ENCODE measurements at regions not wholly inside any gene's neighbourhood (a gene's known extent, or its start where the extent isn't known, plus 50 kb on each side); places are given as distances from the start of the nearest gene placed in this dataset.

- H3K27ac Mint-ChIP-seq, result no peak overlapping the region
- peaks cover 7% of the 10 kb centered on the region for H3K9me3 Mint-ChIP-seq
- no peaks in the 10 kb centered on the region for H3K36me3 Mint-ChIP-seq
- no peak for ATAC-seq
- no peak overlapping the region for H3K4me3 Mint-ChIP-seq
- H3K4me1 Mint-ChIP-seq, result no peaks in the 10 kb centered on the region
- no peaks in the 10 kb centered on the region for H3K27me3 Mint-ChIP-seq
Measured at GRCh38 chr4:43875655-43876054, 573.0 kb downstream of the KCTD8 start.

DNA sequence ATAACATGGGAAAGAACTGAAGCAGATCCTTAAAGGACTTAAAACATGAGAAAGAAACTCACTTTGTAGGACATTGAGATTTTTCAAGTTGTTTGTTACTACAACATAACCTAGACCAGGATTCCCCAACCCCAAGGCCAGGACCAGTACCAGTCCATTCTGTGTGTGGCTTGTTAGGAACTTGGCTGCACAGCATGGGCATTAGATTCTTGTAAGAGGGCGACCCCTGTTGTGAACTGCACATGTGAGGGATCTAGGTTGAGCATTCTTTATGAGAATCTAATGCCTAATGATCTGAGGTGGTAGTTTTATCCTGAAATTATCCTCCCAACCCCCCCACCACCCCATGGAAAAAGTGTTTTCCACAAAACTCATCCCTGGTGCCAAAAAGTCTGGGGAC is 566.1 kb downstream of the KCTD8 start:
- Mint-ChIP-seq H3K27ac (no peak overlapping the region), H3K4me1 (no peaks in the 10 kb centered on the region), H3K4me3 (no peak overlapping the region), H3K27me3 (no peaks in the 10 kb centered on the region), H3K36me3 (no peaks in the 10 kb centered on the region), H3K9me3 (peaks cover 3% of the 10 kb centered on the region)
- ATAC-seq, result no peak

DNA sequence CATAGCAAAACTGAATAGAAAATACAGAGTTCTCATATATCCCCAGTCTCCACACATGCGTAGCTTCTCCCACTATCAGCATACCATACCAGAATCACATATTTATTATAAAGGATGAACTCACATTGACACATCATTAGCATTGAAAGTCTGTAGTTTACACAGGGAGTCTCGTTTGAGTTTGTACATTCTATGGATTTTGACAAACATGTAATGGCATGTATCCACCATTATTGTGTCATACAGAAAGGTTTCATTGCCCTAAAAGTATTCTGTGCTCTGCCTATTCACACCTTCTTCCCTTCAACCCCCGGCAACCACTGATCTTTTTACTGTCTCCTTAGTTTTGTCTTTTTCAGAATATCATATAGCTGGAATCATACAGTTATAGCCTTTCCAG is 562.4 kb downstream of the KCTD8 start:
- ATAC-seq, result no peak
- Mint-ChIP-seq H3K36me3 (no peaks in the 10 kb centered on the region), H3K4me3 (no peak overlapping the region), H3K27me3 (no peaks in the 10 kb centered on the region), H3K27ac (no peak overlapping the region), H3K4me1 (no peaks in the 10 kb centered on the region), H3K9me3 (no peaks in the 10 kb centered on the region)

DNA sequence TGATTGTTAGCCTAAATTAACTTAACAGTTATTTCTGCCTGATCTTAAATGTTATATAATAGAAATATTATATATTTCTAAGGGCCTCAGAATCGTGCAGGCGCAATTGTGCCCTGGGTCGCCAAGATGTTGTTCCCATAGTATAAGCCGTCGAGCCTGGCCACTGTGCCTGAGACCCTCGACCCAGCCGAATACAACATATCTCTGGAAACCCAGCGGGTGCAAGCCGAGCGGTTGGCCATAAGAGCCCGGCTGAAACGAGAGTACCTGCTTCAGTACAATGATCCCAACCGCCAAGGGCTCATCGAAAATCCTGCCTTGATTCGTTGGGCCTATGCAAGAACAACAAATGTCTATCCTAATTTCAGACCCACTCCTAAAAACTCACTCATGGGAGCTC is 549.8 kb downstream of the KCTD8 start:
- H3K4me3 Mint-ChIP-seq, result no peak overlapping the region
- ATAC-seq, result no peak
- no peaks in the 10 kb centered on the region for H3K27me3 Mint-ChIP-seq
- no peak overlapping the region for H3K27ac Mint-ChIP-seq
- no peaks in the 10 kb centered on the region for H3K36me3 Mint-ChIP-seq
- H3K4me1 Mint-ChIP-seq, result no peaks in the 10 kb centered on the region
- peaks cover 3% of the 10 kb centered on the region for H3K9me3 Mint-ChIP-seq

- H3K27ac Mint-ChIP-seq, result no peak overlapping the region
- no peak for ATAC-seq
- H3K4me3 Mint-ChIP-seq, result no peak overlapping the region
- no peaks in the 10 kb centered on the region for H3K9me3 Mint-ChIP-seq
- no peaks in the 10 kb centered on the region for H3K27me3 Mint-ChIP-seq
- no peaks in the 10 kb centered on the region for H3K36me3 Mint-ChIP-seq
- H3K4me1 Mint-ChIP-seq, result no peaks in the 10 kb centered on the region
Measured at GRCh38 chr4:43903456-43903855, 545.2 kb downstream of the KCTD8 start.

DNA sequence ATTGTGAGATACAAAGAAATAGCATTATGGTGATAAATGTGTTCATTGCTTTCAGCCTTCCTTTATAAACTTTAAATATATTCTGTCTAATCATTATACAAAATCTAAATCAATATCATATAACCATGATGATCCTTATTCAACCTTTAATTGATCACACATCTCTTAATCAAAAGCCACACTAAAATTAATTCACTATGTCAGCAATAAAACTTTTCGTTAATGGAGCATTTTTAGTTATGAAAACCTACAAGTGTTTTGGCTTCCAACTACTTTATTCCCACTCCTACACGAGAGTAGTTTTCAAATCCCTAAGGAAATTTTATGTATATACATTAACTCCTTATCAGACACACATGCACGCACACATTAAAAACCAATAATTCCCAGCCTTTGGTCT is 530.2 kb downstream of the KCTD8 start:
- no peak for ATAC-seq
- H3K27me3 Mint-ChIP-seq, result no peaks in the 10 kb centered on the region
- H3K9me3 Mint-ChIP-seq, result peaks cover 8% of the 10 kb centered on the region
- H3K36me3 Mint-ChIP-seq, result no peaks in the 10 kb centered on the region
- no peak overlapping the region for H3K4me3 Mint-ChIP-seq
- H3K27ac Mint-ChIP-seq, result no peak overlapping the region
- no peaks in the 10 kb centered on the region for H3K4me1 Mint-ChIP-seq

DNA sequence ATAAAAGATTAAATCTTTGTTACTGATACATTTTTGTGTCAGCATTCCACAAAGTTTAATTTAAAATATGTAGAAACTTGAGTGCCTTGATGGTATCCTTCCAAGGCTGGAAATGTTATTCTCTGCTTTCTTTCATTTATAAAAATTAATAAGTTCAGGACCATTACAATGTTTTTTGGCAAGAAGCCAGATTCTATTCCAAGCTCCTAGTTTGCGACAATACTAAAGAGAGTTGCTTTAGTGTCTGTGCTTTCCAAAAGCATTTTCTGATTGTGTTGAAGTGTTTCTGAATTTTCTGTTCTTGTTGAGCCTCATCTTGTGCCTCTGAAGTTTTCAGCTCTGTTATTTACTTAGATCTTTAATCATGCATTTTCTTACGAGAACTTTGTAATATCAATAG is 516.2 kb downstream of the KCTD8 start:
- no peak for ATAC-seq
- Mint-ChIP-seq H3K36me3 (no peaks in the 10 kb centered on the region), H3K4me3 (no peak overlapping the region), H3K27ac (no peak overlapping the region), H3K9me3 (no peaks in the 10 kb centered on the region), H3K27me3 (no peaks in the 10 kb centered on the region), H3K4me1 (no peaks in the 10 kb centered on the region)

DNA sequence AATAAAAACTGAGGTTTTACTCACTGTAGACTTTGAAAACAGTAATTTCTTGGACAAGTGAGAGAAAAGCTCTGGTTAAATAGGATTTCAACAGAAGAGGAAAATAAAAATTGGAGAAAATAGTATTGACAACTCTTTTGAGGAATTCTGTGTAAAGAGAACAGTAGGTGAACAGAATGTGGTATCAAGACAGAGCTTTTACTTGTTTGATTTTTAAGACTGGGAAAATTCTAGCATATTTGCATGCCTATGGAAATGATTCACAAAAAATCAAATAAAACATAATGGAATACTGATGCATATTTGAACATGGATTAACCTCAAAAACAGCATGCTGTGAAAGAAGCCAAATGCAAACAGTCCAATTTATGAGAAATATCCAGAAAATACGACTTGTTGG is 504.6 kb downstream of the KCTD8 start:
- no peaks in the 10 kb centered on the region for H3K9me3 Mint-ChIP-seq
- no peak overlapping the region for H3K27ac Mint-ChIP-seq
- ATAC-seq, result no peak
- no peaks in the 10 kb centered on the region for H3K4me1 Mint-ChIP-seq
- H3K27me3 Mint-ChIP-seq, result no peaks in the 10 kb centered on the region
- no peaks in the 10 kb centered on the region for H3K36me3 Mint-ChIP-seq
- no peak overlapping the region for H3K4me3 Mint-ChIP-seq

- Mint-ChIP-seq H3K27me3 (no peaks in the 10 kb centered on the region), H3K27ac (no peak overlapping the region), H3K4me1 (no peaks in the 10 kb centered on the region), H3K36me3 (no peaks in the 10 kb centered on the region), H3K9me3 (peaks cover 2% of the 10 kb centered on the region), H3K4me3 (no peak overlapping the region)
- ATAC-seq, result no peak
Measured at GRCh38 chr4:43959976-43960375, 488.6 kb downstream of the KCTD8 start.

GRCh38 chr4:43968011-43968410 is 480.6 kb downstream of the KCTD8 start:
- no peaks in the 10 kb centered on the region for H3K36me3 Mint-ChIP-seq
- no peaks in the 10 kb centered on the region for H3K27me3 Mint-ChIP-seq
- H3K4me1 Mint-ChIP-seq, result no peaks in the 10 kb centered on the region
- no peaks in the 10 kb centered on the region for H3K9me3 Mint-ChIP-seq
- H3K27ac Mint-ChIP-seq, result no peak overlapping the region
- H3K4me3 Mint-ChIP-seq, result no peak overlapping the region
- no peak for ATAC-seq

DNA sequence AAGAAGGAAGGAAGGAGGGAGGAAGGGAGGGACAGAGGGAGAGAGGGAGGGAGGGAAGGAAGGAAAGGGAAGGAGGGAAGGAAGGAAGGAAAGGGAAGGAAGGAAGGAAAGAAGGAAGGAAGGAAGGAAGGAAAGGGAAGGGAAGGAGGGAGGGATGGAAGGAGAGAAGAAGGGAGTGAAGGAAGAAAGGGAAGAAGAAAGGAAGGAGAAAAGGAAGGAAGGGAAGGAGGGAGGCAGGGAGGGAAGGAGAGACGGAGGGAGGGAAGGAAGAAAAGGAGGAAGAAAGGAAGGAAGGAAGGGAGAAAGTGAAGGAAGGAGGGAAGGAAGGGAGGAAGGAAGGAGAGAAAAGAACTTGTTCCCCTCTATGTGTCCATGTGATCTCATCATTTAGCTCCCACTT is 465.0 kb downstream of the KCTD8 start:
- H3K9me3 Mint-ChIP-seq, result peaks cover 11% of the 10 kb centered on the region
- H3K36me3 Mint-ChIP-seq, result no peaks in the 10 kb centered on the region
- no peak overlapping the region for H3K27ac Mint-ChIP-seq
- no peaks in the 10 kb centered on the region for H3K27me3 Mint-ChIP-seq
- no peak for ATAC-seq
- H3K4me1 Mint-ChIP-seq, result no peaks in the 10 kb centered on the region
- no peak overlapping the region for H3K4me3 Mint-ChIP-seq

DNA sequence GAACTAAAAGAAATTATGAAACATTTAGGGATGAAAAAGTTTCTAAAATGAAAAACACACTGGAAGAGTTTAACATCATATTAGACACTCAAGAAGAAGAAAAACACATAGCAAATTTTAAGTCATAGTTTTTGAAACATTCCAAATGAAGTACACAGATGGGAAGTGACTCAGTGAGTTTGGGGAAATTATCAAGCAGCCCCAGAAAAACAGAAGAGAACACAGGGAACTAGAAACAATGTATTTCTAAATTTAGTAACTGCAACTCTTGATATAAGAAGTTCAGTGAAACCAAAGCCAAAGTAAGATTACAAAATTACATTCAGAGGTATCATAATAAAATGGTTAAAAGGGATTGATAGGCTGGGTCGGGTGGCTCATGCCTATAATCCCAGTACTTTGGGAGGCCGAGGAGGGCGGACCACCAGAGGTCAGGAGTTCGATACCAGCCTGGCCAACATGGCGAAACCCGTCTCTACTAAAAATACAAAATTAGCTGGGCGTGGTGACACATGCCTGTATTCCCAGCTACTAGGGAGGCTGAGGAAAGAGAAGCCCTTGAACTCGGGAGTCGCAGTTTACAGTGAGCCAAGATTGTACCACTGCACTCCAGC is 461.2 kb downstream of the KCTD8 start:
- peaks cover 11% of the 10 kb centered on the region for H3K9me3 Mint-ChIP-seq
- ATAC-seq, result no peak

DNA sequence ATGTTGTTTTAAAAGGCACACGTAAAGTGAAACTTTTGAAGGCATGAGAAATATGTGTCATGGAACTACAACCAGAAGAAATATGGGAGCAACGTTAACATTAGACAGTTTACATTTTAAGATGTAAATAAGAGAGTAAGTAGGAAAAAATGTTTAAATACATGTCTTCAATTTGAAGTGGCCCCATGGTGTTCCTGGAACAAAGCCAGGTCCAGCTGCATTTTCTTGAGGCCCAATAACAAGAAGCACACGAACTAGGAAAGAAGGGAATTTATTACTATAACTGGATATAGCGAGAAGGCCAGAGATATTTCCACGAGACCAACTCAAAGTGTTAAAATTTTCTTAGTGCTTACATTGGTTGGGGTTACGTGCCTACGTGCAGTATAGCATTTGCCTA is 458.1 kb downstream of the KCTD8 start:
- no peaks in the 10 kb centered on the region for H3K27me3 Mint-ChIP-seq
- no peaks in the 10 kb centered on the region for H3K4me1 Mint-ChIP-seq
- no peak overlapping the region for H3K27ac Mint-ChIP-seq
- no peak for ATAC-seq
- no peaks in the 10 kb centered on the region for H3K36me3 Mint-ChIP-seq
- no peak overlapping the region for H3K4me3 Mint-ChIP-seq
- H3K9me3 Mint-ChIP-seq, result peaks cover 2% of the 10 kb centered on the region

More for the DNA sequence above, 461.2 kb downstream of the KCTD8 start:
- Mint-ChIP-seq H3K27me3 (no peaks in the 10 kb centered on the region), H3K4me3 (no peak overlapping the region), H3K27ac (no peak overlapping the region), H3K36me3 (no peaks in the 10 kb centered on the region), H3K4me1 (no peaks in the 10 kb centered on the region)

DNA sequence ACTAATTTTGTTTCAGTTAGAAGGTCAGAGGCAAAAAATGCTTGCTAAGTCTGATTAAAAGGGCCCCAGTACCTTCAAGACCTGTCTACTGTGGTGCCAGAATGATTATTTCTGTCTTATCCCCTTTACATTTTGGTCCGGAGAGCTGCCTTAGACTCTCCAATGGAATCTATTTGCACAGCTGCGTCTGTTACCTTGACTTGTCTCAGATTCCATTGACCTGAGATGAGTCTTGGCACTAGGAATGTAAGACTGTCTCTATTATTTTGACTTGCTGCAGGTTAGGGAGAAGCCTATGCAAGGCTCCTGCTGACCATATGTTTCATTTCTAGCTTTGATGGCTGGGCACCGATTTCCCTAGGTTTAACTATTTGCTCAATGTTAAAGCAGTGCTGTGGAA is 457.6 kb downstream of the KCTD8 start:
- H3K27me3 Mint-ChIP-seq, result no peaks in the 10 kb centered on the region
- no peaks in the 10 kb centered on the region for H3K4me1 Mint-ChIP-seq
- H3K36me3 Mint-ChIP-seq, result no peaks in the 10 kb centered on the region
- H3K27ac Mint-ChIP-seq, result no peak overlapping the region
- peaks cover 2% of the 10 kb centered on the region for H3K9me3 Mint-ChIP-seq
- no peak for ATAC-seq
- no peak overlapping the region for H3K4me3 Mint-ChIP-seq

- H3K4me3 Mint-ChIP-seq, result no peak overlapping the region
- no peaks in the 10 kb centered on the region for H3K27me3 Mint-ChIP-seq
Measured at GRCh38 chr4:43992552-43992951, 456.1 kb downstream of the KCTD8 start.

DNA sequence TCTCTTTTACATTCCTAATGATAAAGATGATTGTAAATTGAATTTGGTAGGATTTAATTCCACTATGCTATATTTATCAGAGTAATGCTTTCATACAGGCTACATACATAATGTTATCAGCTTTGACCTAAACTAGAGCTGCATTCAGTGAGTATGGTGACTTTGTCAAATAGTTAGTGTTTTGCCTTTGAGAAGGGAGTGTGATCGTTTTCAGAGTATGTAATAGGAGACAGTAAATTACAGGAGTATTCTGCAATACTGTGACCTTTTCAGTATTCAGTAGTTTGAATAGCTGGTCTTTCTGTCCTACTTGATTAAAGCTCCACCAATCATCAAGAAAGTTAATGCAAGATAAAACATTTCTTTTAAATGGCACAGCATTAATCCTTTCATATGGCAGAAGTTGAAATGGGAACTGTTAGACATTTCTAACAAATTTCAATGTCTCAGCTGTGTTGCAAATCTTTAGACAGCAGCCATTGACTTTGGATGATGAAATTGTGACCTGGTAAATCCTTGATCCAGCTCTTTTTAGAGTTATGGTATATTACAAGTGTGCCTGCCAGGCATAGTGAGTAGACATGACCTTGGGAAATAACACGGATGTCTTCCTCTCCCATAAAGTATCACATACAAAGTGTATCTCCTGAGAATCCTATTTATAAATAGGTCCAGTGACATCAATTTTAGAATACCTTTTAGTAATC is 455.3 kb downstream of the KCTD8 start:
- Mint-ChIP-seq H3K36me3 (no peaks in the 10 kb centered on the region), H3K4me1 (no peaks in the 10 kb centered on the region), H3K27ac (no peak overlapping the region), H3K4me3 (no peak overlapping the region), H3K27me3 (no peaks in the 10 kb centered on the region), H3K9me3 (peaks cover 2% of the 10 kb centered on the region)
- no peak for ATAC-seq

More at GRCh38 chr4:43992552-43992951, 456.1 kb downstream of the KCTD8 start:
- ATAC-seq, result no peak
- Mint-ChIP-seq H3K36me3 (no peaks in the 10 kb centered on the region), H3K9me3 (peaks cover 2% of the 10 kb centered on the region), H3K27ac (no peak overlapping the region), H3K4me1 (no peaks in the 10 kb centered on the region)
